T47D (cell line): ENCODE measurements at regions not wholly inside any gene's neighbourhood (a gene's known extent, or its start where the extent isn't known, plus 50 kb on each side); places are given as distances from the start of the nearest gene placed in this dataset.

ENCODE experiments used
- DNase-seq, 2 experiments: peaks; one replicate each; pipeline versions ENCODE4 v3.0.0 to v3.0.0-alpha.2; 2011 to 2012; ENCODE audit warnings: low read depth in 1 of 2, low spot score in 1 of 2
- JUND ChIP-seq: IDR thresholded peaks from 2 replicates; pipeline ENCODE4 v1.6.1; 2012; ENCODE audit warnings: low read depth
- in situ Hi-C: cut with HindIII; loops from 2 replicates; pipeline ENCODE4 v1.10.0; 2016; ENCODE audit warnings: low sequenced_read_pairs, low pct_unique_long_range_greater_than_20kb

DNA sequence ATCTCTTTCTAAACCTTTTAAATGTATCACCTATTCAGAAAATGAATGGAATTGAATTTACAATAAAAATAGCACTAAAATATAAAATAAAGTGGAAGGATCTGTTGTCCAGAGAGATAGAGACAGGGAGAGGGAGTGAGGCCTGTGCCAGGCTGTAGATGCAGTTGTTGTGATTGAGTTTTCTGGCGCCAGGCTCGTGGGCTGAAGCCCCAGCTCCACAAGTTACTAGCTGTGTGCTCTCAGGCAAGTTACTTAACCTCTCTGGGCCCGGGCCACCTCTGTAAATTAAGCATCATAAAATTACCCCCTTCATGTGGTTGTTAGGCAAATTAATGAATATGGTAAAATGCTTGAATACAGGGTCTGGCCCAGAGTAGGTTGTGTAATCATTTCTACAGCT, 52.3 kb upstream of the USP29 start:
- TF ChIP-seq JUND = no peak
- DNase-seq = no peak
- in situ Hi-C loops = no loop called here

DNA sequence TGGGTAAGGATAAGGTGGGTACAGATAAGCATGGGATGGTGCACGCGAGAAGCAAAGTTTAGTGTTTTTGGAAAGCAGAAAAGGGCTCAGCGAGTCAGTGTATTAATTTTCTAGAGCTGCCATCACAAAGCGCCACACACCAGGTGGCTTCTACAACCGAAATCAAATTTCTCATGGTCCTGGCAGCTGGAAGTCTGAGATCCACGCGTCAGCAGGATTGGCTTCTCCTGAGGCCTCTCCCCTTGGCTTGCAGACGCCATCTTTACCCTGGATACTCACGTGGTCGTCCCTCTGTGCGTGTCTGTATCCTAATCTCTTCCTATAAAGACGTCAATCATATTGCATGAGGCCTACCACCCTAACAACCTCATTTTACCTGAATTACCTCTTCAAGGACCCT, 51.5 kb upstream of the USP29 start:
- no peak for DNase-seq
- TF ChIP-seq JUND = no peak
- in situ Hi-C loops = no loop called here

- TF ChIP-seq JUND = no peak
- in situ Hi-C loops = no loop called here
- peak; percentile 39 to 67 for DNase-seq
Measured at GRCh38 chr19:57068921-57069697, 50.7 kb upstream of the USP29 start.
